H1 (cell line): ENCODE measurements at regions not wholly inside any gene's neighbourhood (a gene's known extent, or its start where the extent isn't known, plus 50 kb on each side); places are given as distances from the start of the nearest gene placed in this dataset.

Source experiments
- CTCF ChIA-PET: fragments of 300-600 bp; sonication (Branson Sonifier 250); formaldehyde crosslinking; loops from one replicate; lab custom pipeline; 2021; ENCODE audit not compliant: partially characterized antibody; lab: Charles Lee
- POLR2A ChIA-PET: fragments of 300-600 bp; sonication (Branson Sonifier 250); formaldehyde crosslinking; loops from one replicate; lab custom pipeline; 2021; ENCODE audit warnings: inconsistent platforms; ENCODE audit not compliant: partially characterized antibody; lab: Charles Lee
- DNase-seq, 2 experiments: peaks; one replicate each; pipeline versions ENCODE4 v3.0.0 to v3.0.0-alpha.2; 2010 to 2022; ENCODE audit warnings: low spot score in 2 of 2, low read depth in 1 of 2, mixed read lengths in 1 of 2
- FAIRE-seq: peaks from 2 replicates; lab custom pipeline; 2011; peaks lifted over from hg19 to GRCh38; lab: Jason Lieb, UNC
- H2AFZ ChIP-seq: 2 replicates; pipeline ENCODE4 v1.8.1; 2012; ENCODE audit warnings: low read length, inconsistent platforms
- H2AK5ac ChIP-seq: 2 replicates; pipeline ENCODE4 v1.6.1; 2013; ENCODE audit warnings: low read depth, low read length
- H2BK120ac ChIP-seq: replicated peaks from 2 replicates; pipeline ENCODE3; 2013; ENCODE audit warnings: low read depth, low read length, inconsistent platforms
- H2BK12ac ChIP-seq: 2 replicates; pipeline ENCODE4 v1.6.1; 2013; ENCODE audit warnings: low read depth, low read length
- H2BK15ac ChIP-seq: 2 replicates; pipeline ENCODE4 v1.6.1; 2013; ENCODE audit warnings: low read length
- H2BK20ac ChIP-seq: 2 replicates; pipeline ENCODE4 v1.6.1; 2013; ENCODE audit warnings: low read length
- H2BK5ac ChIP-seq: 2 replicates; pipeline ENCODE4 v1.6.1; 2013; ENCODE audit warnings: low read depth, low read length
- H3K14ac ChIP-seq: 2 replicates; pipeline ENCODE4 v1.6.1; 2013; ENCODE audit warnings: inconsistent platforms; ENCODE audit not compliant: insufficient read length
- H3K18ac ChIP-seq: 2 replicates; pipeline ENCODE4 v1.6.1; 2013; ENCODE audit warnings: low read length; ENCODE audit errors: extremely low read depth
- H3K23ac ChIP-seq: 2 replicates; pipeline ENCODE4 v1.6.1; 2013; ENCODE audit warnings: inconsistent platforms; ENCODE audit not compliant: insufficient read length
- H3K23me2 ChIP-seq: 2 replicates; pipeline ENCODE4 v1.6.1; 2013; ENCODE audit warnings: low read depth, low read length
- H3K27ac ChIP-seq: 2 replicates; pipeline ENCODE4 v1.6.1; 2011; ENCODE audit warnings: low read depth, low read length, inconsistent platforms
- H3K27me3 ChIP-seq, 4 experiments: replicated peaks in 1 of 4; 1 replicate in 1 of 4; 2 replicates in 3 of 4; pipeline versions ENCODE4 v1.6.1 to v1.8.1; 2011 to 2013; ENCODE audit warnings: low read length in 3 of 4, mild to moderate bottlenecking in 3 of 4, inconsistent platforms in 2 of 4, mixed read lengths in 2 of 4, moderate library complexity in 1 of 4; ENCODE audit not compliant: control insufficient read depth in 3 of 4, insufficient read depth in 3 of 4; ENCODE audit errors: extremely low read depth in 1 of 4
- H3K36me3 ChIP-seq, 4 experiments: 2 replicates each; pipeline versions ENCODE4 v1.6.1 to v1.8.1; 2011 to 2013; ENCODE audit warnings: mild to moderate bottlenecking in 4 of 4, low read length in 3 of 4, moderate library complexity in 2 of 4, control low read depth in 1 of 4, inconsistent platforms in 1 of 4; ENCODE audit not compliant: insufficient read depth in 4 of 4, control insufficient read depth in 2 of 4
- H3K4ac ChIP-seq: replicated peaks from 2 replicates; pipeline ENCODE3; 2013; ENCODE audit warnings: low read length, low read depth, mixed read lengths, inconsistent platforms; ENCODE audit not compliant: insufficient read length
- H3K4me1 ChIP-seq, 4 experiments: replicated peaks in 1 of 4; 1 replicate in 1 of 4; 2 replicates in 3 of 4; pipeline versions ENCODE4 v1.6.1 to v1.8.1; 2011 to 2013; ENCODE audit warnings: low read length in 3 of 4, inconsistent platforms in 2 of 4, mixed read lengths in 1 of 4; ENCODE audit not compliant: insufficient read depth in 4 of 4, control insufficient read depth in 3 of 4
- H3K4me2 ChIP-seq, 2 experiments: 2 replicates each; pipeline versions ENCODE4 v1.6.1 to v1.8.1; 2011 to 2013; ENCODE audit warnings: low read depth in 2 of 2, low read length in 2 of 2, control low read depth in 1 of 2, inconsistent platforms in 1 of 2, mild to moderate bottlenecking in 1 of 2; ENCODE audit not compliant: insufficient read depth in 1 of 2
- H3K4me3 ChIP-seq, 4 experiments: fragments of 200-600, 300-600 bp in 1 of 4; sonication (generic), shearing (Covaris generic), sonication (Bioruptor Twin) in 1 of 4; 2 replicates each; pipeline versions ENCODE4 v1.5.1 to v1.8.1; 2011 to 2016; ENCODE audit warnings: low read length in 4 of 4, low read depth in 3 of 4, control low read depth in 2 of 4, inconsistent platforms in 2 of 4, mild to moderate bottlenecking in 2 of 4, mixed read lengths in 1 of 4, moderate library complexity in 1 of 4; ENCODE audit not compliant: insufficient read depth in 2 of 4; ENCODE audit errors: extremely low read depth in 1 of 4
- H3K56ac ChIP-seq: replicated peaks from 2 replicates; pipeline ENCODE3; 2013; ENCODE audit warnings: low read depth, mild to moderate bottlenecking, mixed read lengths, low read length, inconsistent platforms; ENCODE audit not compliant: insufficient read length
- H3K79me1 ChIP-seq: 2 replicates; pipeline ENCODE4 v1.6.1; 2013; ENCODE audit warnings: low read depth, low read length, control low read depth
- H3K79me2 ChIP-seq, 2 experiments: 2 replicates each; pipeline versions ENCODE4 v1.6.1 to v1.8.1; 2012 to 2013; ENCODE audit warnings: low read length in 2 of 2, mild to moderate bottlenecking in 2 of 2, inconsistent platforms in 1 of 2; ENCODE audit not compliant: insufficient read depth in 2 of 2, control insufficient read depth in 1 of 2
- H3K9ac ChIP-seq, 4 experiments: replicated peaks in 1 of 4; 1 replicate in 1 of 4; 2 replicates in 3 of 4; pipeline versions ENCODE4 v1.6.1 to v1.8.1; 2011 to 2013; ENCODE audit warnings: low read depth in 3 of 4, low read length in 3 of 4, control low read depth in 2 of 4, mild to moderate bottlenecking in 2 of 4, moderate library complexity in 2 of 4, inconsistent platforms in 1 of 4; ENCODE audit errors: extremely low read depth in 1 of 4
- H3K9me3 ChIP-seq, 2 experiments: 2 replicates each; pipeline versions ENCODE4 v1.6.1 to v1.8.1; 2012 to 2013; ENCODE audit warnings: mild to moderate bottlenecking in 2 of 2, moderate library complexity in 2 of 2, control low read depth in 1 of 2, inconsistent platforms in 1 of 2, low read depth in 1 of 2, low read length in 1 of 2, mixed read lengths in 1 of 2; ENCODE audit not compliant: insufficient read depth in 2 of 2
- H4K20me1 ChIP-seq, 2 experiments: replicated peaks in 1 of 2; 2 replicates each; pipeline versions ENCODE3 to v1.8.1; 2011 to 2013; ENCODE audit warnings: inconsistent platforms in 2 of 2, low read length in 2 of 2, mild to moderate bottlenecking in 1 of 2; ENCODE audit not compliant: insufficient read depth in 2 of 2, control insufficient read depth in 1 of 2
- H4K5ac ChIP-seq: 2 replicates; pipeline ENCODE4 v1.6.1; 2013; ENCODE audit warnings: low read length, low read depth, mixed read lengths, inconsistent platforms; ENCODE audit not compliant: insufficient read length
- H4K8ac ChIP-seq: 2 replicates; pipeline ENCODE4 v1.8.0; 2013; ENCODE audit warnings: mild to moderate bottlenecking, moderate library complexity, low read length, inconsistent platforms; ENCODE audit not compliant: insufficient read depth; ENCODE audit errors: extremely low read depth
- H4K91ac ChIP-seq: replicated peaks from 2 replicates; pipeline ENCODE3; 2013; ENCODE audit warnings: low read length, mixed read lengths, inconsistent platforms; ENCODE audit not compliant: insufficient read length
- ATF3 ChIP-seq: IDR thresholded peaks from 2 replicates; pipeline ENCODE4 v1.6.1; 2011; ENCODE audit warnings: low read depth, mild to moderate bottlenecking, low read length; ENCODE audit not compliant: insufficient read depth
- CBX8 ChIP-seq: fragments of 300-800, 300-1000 bp; sonication (generic); IDR thresholded peaks from 2 replicates; pipeline ENCODE4 v1.7.1; 2016; ENCODE audit warnings: low read depth, low read length, borderline replicate concordance
- CTBP2 ChIP-seq: IDR thresholded peaks from 2 replicates; pipeline ENCODE4 v1.7.0; 2011; ENCODE audit warnings: borderline replicate concordance, mild to moderate bottlenecking, moderate library complexity, mixed read lengths, low read length; ENCODE audit not compliant: insufficient read depth, insufficient read length
- HDAC6 ChIP-seq: IDR thresholded peaks from one replicate; pipeline ENCODE4 v1.7.1; 2012; ENCODE audit warnings: low read depth, mild to moderate bottlenecking, inconsistent platforms, low read length, moderate library complexity
- JUN ChIP-seq: IDR thresholded peaks from 2 replicates; pipeline ENCODE4 v1.6.1; 2011; ENCODE audit warnings: low read depth, mild to moderate bottlenecking, improper control_type of control experiment, low read length
- KDM1A ChIP-seq: fragments of 200-600, 300-600 bp; sonication (generic); IDR thresholded peaks from 2 replicates; pipeline ENCODE4 v1.7.1; 2016; ENCODE audit warnings: mild to moderate bottlenecking, low read length, borderline replicate concordance
- RBBP5 ChIP-seq: IDR thresholded peaks from 2 replicates; pipeline ENCODE4 v1.7.1; 2012; ENCODE audit warnings: low read depth, mild to moderate bottlenecking, inconsistent platforms, low read length, moderate library complexity, borderline replicate concordance
- SP4 ChIP-seq: IDR thresholded peaks from 2 replicates; pipeline ENCODE4 v1.6.1; 2012; ENCODE audit warnings: low read length, inconsistent platforms
- SRF ChIP-seq: IDR thresholded peaks from 2 replicates; pipeline ENCODE4 v1.6.1; 2011; ENCODE audit warnings: mild to moderate bottlenecking, low read depth, low read length, moderate library complexity
- TEAD4 ChIP-seq: IDR thresholded peaks from 2 replicates; pipeline ENCODE4 v1.6.1; 2012; ENCODE audit warnings: low read depth, low read length, inconsistent platforms, mixed read lengths
- YY1 ChIP-seq: IDR thresholded peaks from 2 replicates; pipeline ENCODE4 v1.6.1; 2011; ENCODE audit warnings: low read depth, mild to moderate bottlenecking, low read length
- WGBS, 2 experiments: shearing (Covaris generic) in 1 of 2; methylation state at CpG; one replicate each; pipeline versions ENCODE4 v1.1.6 to v1.1.7; 2013 to 2015; ENCODE audit warnings: low lambda C conversion rate in 2 of 2, mixed read lengths in 2 of 2, inconsistent platforms in 1 of 2, low coverage in 1 of 2, missing lambda C conversion rate in 1 of 2; ENCODE audit not compliant: insufficient replicate concordance in 2 of 2, insufficient coverage in 1 of 2, insufficient read length in 1 of 2; ENCODE audit errors: extremely low coverage in 1 of 2, missing lambda C conversion rate in 1 of 2; 5-methylcytosine and 5-hydroxymethylcytosine counted together

GRCh38 chr6:21694168-21694567, 100.6 kb downstream of the SOX4 start:
- peak overlapping the region in 1 of 2 experiments; percentile 29; a peak in 1 of 4 replicates for H3K4me2 ChIP-seq
- H2BK120ac ChIP-seq, result peak overlapping the region; percentile 5
- H4K20me1 ChIP-seq, result no peaks in the 10 kb centered on the region
- H2BK20ac ChIP-seq, result no peak overlapping the region
- H2BK15ac ChIP-seq, result no peak overlapping the region
- peaks cover 10 to 88% of the 10 kb centered on the region in 2 experiments for H3K79me2 ChIP-seq
- H3K27me3 ChIP-seq, result no peaks in the 10 kb centered on the region
- H3K18ac ChIP-seq, result no peak overlapping the region
- H3K9ac ChIP-seq, result no peak overlapping the region
- no peaks in the 10 kb centered on the region for H3K23me2 ChIP-seq
- peak overlapping the region; percentile 86; the same call in 1 of the 2 replicates for H2BK5ac ChIP-seq
- H3K4me3 ChIP-seq, result no peak overlapping the region
- H2AFZ ChIP-seq, result no peak overlapping the region
- H4K8ac ChIP-seq, result no peak overlapping the region
- CTCF ChIA-PET, result interaction anchor here (0.6 to 0.9 kb wide), 4 partner anchors 13 to 65 kb away, joined by 3 read pairs; no protein-coding TSS in a partner anchor
- no peaks in the 10 kb centered on the region for H3K9me3 ChIP-seq
- 39% methylated on average over 2 of the region's 2 CpGs; no CpG with 5 or more reads in 1 of the 2 experiments for WGBS, 2 experiments
- DNase-seq (peak in 1 of 2 experiments; percentile 41), FAIRE-seq (no peak)
- no peaks in the 10 kb centered on the region; the same call in 1 of the 2 replicates for H3K79me1 ChIP-seq
- H4K5ac ChIP-seq, result no peak overlapping the region
- no peak overlapping the region for H2AK5ac ChIP-seq
- no peak overlapping the region for H3K14ac ChIP-seq
- 0 out of 2 replicates have a peak overlapping the region, but pooled peaks have one; percentile 3 for H2BK12ac ChIP-seq
- no peak overlapping the region for H3K27ac ChIP-seq
- H3K4ac ChIP-seq, result no peak overlapping the region
- H3K23ac ChIP-seq, result no peak overlapping the region
- peaks cover 4 to 19% (median 9%) of the 10 kb centered on the region in 4 experiments; a peak in 5 of 7 replicates for H3K4me1 ChIP-seq
- POLR2A ChIA-PET, result interaction anchor here (0.8 to 1.5 kb wide), 2 partner anchors 30 to 46 kb away, joined by 5 to 7 read pairs; no protein-coding TSS in a partner anchor
- peak overlapping the region; percentile 45 for H4K91ac ChIP-seq
- no peak for TF ChIP-seq SRF
- TF ChIP-seq CBX8, result no peak
- TF ChIP-seq ATF3, result no peak
- TF ChIP-seq HDAC6, result no peak
- no peak for TF ChIP-seq YY1
- no peak for TF ChIP-seq RBBP5
- no peak for TF ChIP-seq CTBP2
- TF ChIP-seq KDM1A, result no peak
- no peak for TF ChIP-seq SP4
- no peak for TF ChIP-seq JUN
- no peak for TF ChIP-seq TEAD4
- no peak overlapping the region for H3K56ac ChIP-seq
- H3K36me3 ChIP-seq, result 0 out of 8 replicates have a peak, but pooled peaks cover 0 to 4% (median 0%) of the 10 kb centered on the region in 4 experiments
